A172 (cell line): ENCODE measurements at regions not wholly inside any gene's neighbourhood (a gene's known extent, or its start where the extent isn't known, plus 50 kb on each side); places are given as distances from the start of the nearest gene placed in this dataset.
"Not testable (repeated sequence)": the region's sequence is repeated elsewhere in the genome, so short reads cannot be mapped to it uniquely, and the experiment has no call there.

Experiments used
- DNase-seq: peaks from one replicate; pipeline ENCODE4 v3.0.0-alpha.2; 2015; ENCODE audit warnings: low spot score

DNA sequence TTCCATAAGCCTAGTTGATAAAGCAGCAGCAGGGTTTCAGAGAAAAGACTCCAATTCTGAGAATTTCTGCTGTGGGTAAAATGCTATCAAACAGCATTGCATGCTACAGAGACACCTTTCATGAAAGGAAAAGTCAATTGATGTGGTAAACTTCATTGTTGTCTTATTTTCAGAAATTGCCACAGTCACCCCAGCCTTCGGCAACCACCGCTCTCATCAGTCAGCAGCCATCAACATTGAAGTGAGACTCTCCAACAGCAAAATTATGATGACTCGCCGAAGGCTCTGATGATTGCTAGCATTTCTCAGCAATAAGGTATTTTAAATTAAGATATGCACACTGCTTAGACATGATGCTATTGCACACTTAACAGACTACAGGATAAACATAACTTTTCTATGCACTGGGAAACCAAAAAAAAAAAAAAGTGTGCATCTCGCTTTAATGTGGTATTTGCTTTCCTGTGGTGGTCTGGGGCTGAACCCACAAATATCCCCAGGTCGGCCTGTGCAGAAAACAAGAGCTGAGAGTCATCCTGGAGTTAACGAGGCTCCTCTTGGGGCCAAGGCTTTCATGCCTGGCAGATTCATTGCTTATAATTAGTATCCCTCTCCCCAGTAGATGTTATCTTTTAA is 192.1 kb downstream of the CTTN start:
- no peak for DNase-seq

DNA sequence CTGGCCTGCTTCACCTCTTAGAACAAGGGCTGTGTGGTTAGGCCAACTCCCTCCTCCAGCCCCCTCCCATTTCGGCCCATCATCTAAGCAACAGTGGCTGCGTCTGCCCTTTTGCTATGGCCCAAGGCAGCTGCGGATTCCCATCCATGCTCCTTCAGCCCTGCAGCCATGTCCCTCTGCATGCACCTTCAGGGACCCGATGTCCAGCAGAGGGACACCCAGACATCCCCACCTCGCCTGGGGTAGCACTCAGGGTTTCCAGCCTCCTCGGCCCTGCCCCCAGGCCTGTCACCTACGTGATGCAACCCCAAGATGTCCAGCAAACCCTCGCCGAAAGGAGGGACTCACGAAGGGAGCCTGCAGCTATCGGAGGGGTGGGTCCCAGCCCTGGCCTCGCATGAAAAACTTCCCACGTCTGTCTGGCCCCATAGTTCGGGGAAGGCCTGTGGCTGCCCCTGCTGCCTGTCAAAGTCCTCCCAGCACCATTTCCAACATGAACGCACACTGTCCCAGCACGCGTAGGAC is 194.4 kb downstream of the CTTN start:
- no peak for DNase-seq

DNA sequence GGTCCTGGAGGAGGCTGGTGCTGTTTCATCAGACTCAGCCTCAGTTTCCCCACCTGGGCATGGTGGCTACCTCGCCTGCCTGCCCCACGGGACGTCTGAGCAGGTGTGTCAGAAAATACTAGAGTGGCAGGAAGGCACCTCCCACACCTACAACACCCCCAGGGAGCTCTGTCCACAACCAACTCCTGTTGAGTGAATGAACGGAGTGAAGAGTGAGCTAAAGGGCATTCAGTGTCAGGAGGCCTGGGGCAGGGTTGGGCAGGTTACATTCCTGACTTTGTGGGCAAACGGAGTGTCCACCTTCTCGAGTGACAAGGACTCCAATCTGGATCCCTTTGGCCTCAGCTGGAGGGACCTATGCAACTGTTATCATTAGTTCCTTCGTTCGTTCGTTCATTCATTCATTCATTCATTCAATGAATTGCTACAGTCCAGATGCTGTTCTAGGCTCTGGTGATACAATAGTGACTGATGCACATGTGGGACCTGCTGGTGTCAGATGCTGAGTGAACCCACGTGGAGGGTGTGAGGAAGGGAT is 195.2 kb downstream of the CTTN start:
- DNase-seq, result no peak

GRCh38 chr11:70594031-70594430 is 195.7 kb downstream of the CTTN start:
- peak; percentile 40 for DNase-seq

- no peak for DNase-seq
These were observed 196.3 kb downstream of the CTTN start for GRCh38 chr11:70594606-70595005.

- DNase-seq, result no peak
These were observed 196.7 kb downstream of the CTTN start for GRCh38 chr11:70595016-70595415.

DNA sequence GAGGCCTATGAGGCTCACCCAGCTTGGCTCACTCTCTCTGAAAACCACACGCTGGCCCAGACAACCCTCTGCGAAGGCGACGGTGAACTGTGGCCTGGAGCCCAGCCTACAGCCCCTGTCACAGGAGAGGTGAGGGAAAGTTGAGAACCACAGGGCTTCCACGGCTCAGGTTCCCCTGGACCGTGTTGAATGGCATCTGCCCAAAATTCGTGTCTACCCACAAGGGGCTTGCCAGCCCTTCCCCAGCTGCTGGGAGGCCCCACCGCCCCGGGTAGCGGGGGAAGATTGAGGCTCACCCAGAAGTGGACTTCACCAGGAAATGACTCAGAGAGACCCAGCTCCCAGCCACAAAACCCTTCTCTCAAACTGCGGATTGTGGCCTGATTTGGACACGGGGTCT is 197.1 kb downstream of the CTTN start:
- DNase-seq, result no peak

- no peak for DNase-seq
These were observed 197.8 kb downstream of the CTTN start for GRCh38 chr11:70596091-70596490.

GRCh38 chr11:70597006-70597555 is 198.8 kb downstream of the CTTN start:
- DNase-seq, result no peak

GRCh38 chr11:70597751-70598625 is 199.7 kb downstream of the CTTN start:
- no peak for DNase-seq

DNA sequence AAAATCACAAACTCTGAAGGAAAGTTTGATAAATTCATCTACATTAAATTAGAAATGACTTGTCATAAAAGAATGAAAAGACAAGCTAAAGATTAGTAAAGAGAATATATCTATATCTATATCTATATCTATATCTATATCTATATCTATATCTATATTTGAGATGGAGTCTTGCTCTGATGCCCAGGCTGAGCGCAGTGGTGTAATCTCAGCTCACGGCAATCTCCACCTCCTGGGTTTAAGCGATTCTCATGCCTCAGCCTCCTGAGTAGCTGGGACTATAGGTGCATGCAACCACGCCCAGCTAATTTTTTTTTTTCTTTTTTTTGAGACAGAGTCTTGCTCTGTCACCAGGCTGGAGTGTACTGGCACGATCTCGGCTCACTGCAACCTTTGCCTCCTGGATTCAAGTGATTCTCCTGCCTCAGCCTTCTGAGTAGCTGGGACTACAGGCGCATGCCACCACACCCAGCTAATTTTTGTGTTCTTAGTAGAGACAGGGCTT is 202.6 kb downstream of the CTTN start:
- not testable (repeated sequence) for DNase-seq

- DNase-seq, result no peak
These were observed 203.7 kb downstream of the CTTN start for GRCh38 chr11:70601861-70602538.

DNA sequence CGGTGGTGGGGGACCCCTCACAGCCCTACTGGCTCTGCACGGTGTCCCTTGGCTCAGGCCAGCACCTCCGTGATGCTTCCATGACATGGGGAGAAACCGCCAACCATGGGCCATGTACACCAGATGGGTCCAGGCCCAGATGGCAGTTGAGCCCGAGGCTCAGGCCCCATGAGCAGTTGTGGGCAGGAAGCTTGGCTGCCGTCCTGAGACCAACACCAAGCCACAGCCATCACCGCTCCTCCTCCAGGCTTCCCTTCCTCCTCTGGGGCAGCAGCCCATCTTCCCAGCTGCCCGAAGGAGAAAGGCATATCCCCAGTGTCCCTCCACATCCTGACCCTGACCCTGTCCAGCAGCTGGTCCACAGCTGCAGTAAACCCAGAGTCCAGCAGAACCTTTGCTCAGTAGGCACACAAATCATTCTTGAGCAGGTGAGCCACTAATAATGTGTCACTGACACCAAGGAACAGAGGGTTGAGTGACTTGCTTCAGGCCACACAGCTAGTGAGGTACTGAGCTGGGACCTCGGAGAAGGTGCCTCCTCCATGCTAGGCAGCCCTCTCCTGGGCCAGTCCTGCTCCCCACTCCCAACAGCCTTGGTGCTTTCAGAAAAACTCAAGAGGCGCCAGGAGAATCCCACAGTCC is 204.9 kb downstream of the CTTN start:
- DNase-seq, result no peak

DNA sequence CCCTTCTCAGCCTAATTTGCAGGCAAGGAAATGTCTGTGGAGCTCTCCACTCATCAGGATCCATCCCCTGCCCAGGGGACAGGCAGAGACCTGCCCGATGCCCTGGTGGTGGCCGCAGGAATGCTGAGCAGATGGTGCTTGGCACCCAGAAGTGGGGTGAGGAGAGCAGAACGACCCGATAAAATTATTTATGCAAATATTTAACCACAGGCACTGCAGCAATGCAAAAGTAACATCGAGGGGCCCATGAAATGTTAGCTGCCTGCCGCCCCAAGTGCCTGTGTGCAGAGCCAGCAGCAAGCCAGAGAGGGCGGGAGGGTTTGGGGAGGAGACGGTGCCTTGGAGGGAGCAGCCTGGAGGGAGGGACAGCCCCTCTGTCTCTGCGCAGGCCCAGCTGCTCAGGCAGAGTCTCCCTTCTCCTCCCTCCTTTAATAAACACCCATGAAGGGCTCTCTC is 205.5 kb downstream of the CTTN start:
- no peak for DNase-seq

- DNase-seq, result no peak
These were observed 205.9 kb downstream of the CTTN start for GRCh38 chr11:70604221-70604620.

- no peak for DNase-seq
These were observed 206.5 kb downstream of the CTTN start for GRCh38 chr11:70604630-70605467.

DNA sequence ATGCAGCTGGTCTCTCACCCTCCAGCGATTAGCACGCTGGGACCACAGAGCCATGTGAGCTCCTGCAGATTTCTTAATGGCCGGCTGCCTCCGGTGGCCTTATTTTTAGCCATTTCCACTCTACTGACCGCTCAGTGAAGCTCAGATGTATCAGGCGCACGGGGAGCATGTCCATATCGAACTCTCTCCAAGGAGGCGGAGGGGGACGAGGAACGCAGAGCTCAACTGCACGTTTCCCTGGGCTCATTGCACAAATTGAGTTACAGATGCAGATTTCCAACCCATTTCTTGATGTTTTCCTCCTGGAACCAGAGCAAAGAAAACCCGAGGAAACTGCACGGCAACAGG is 207.1 kb downstream of the CTTN start:
- no peak for DNase-seq

DNA sequence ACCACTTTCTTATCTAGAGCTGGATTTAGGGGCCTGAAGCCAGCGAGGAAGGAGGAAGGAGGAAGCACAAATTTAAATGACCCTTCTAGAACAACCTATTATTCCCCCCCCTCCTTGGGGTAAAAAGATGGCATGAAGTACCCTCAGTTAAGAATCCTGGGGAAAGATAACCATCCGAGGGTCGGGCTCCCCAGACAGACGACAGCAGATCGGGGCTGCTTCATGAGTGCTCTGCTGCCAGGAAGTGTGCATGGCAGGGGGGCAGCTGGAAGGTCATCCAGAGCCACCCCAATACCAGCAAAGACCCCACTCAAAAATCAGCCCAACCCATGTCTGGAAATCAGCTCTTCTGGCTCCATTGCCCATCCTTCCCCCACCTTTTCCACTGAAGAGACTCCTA is 207.5 kb downstream of the CTTN start:
- DNase-seq, result no peak

GRCh38 chr11:70606248-70606950 is 208.1 kb downstream of the CTTN start:
- DNase-seq, result no peak

- no peak for DNase-seq
These were observed 208.6 kb downstream of the CTTN start for GRCh38 chr11:70606951-70607330.
